GM10248 (cell line): ENCODE measurements at regions not wholly inside any gene's neighbourhood (a gene's known extent, or its start where the extent isn't known, plus 50 kb on each side); places are given as distances from the start of the nearest gene placed in this dataset.

Source experiments
- CTCF ChIA-PET: fragments of 300-600 bp; sonication (Branson Sonifier 250); formaldehyde crosslinking; extraction: SDS; loops from one replicate; lab custom pipeline; 2021; ENCODE audit warnings: antibody characterized with exemption; lab: Yijun Ruan, JAX
- POLR2A ChIA-PET: fragments of 350-650 bp; sonication (Branson Sonifier 250); formaldehyde crosslinking; extraction: SDS; loops from one replicate; lab custom pipeline; 2020; ENCODE audit warnings: antibody characterized with exemption; lab: Yijun Ruan, JAX
- DNase-seq: peaks from one replicate; pipeline ENCODE4 v3.0.0; 2012; ENCODE audit errors: extremely low spot score
- CTCF ChIP-seq: IDR thresholded peaks from 2 replicates; pipeline ENCODE4 v1.5.1; 2012; ENCODE audit warnings: mild to moderate bottlenecking, low read depth; ENCODE audit errors: extremely low read depth, missing control alignments, control extremely low read depth

- no peak for TF ChIP-seq CTCF
- DNase-seq = no peak
- ChIA-PET POLR2A (no interaction called here), CTCF (no interaction called here)
Measured at GRCh38 chr13:73351730-73352129, 292.9 kb downstream of the KLF5 start.

- no peak for TF ChIP-seq CTCF
- POLR2A ChIA-PET = no interaction called here
- no peak for DNase-seq
- CTCF ChIA-PET = no interaction called here
Measured at GRCh38 chr13:73341748-73342147, 282.9 kb downstream of the KLF5 start.

GRCh38 chr13:73340069-73340468 lies 281.3 kb downstream of the KLF5 start:
- POLR2A ChIA-PET = no interaction called here
- CTCF ChIA-PET = interaction anchor here (1.1 kb wide), 1 partner anchor 14 kb away, joined by 3 read pairs; no protein-coding TSS in a partner anchor
- TF ChIP-seq CTCF = no peak
- no peak for DNase-seq

GRCh38 chr13:73339086-73339485 lies 280.3 kb downstream of the KLF5 start:
- ChIA-PET CTCF (no interaction called here), POLR2A (no interaction called here)
- DNase-seq = no peak
- TF ChIP-seq CTCF = no peak

- CTCF ChIA-PET = no interaction called here
- POLR2A ChIA-PET = no interaction called here
- DNase-seq = no peak
- no peak for TF ChIP-seq CTCF
Measured at GRCh38 chr13:73338389-73338788, 279.6 kb downstream of the KLF5 start.

GRCh38 chr13:73337532-73337931 lies 278.7 kb downstream of the KLF5 start:
- TF ChIP-seq CTCF = no peak
- DNase-seq = no peak

GRCh38 chr13:73336773-73337172 lies 278.0 kb downstream of the KLF5 start:
- POLR2A ChIA-PET = no interaction called here
- no peak for TF ChIP-seq CTCF
- CTCF ChIA-PET = no interaction called here
- DNase-seq = no peak

More at GRCh38 chr13:73337532-73337931, 278.7 kb downstream of the KLF5 start:
- CTCF ChIA-PET = no interaction called here
- POLR2A ChIA-PET = no interaction called here
